ENCODE measurements at regions not wholly inside any gene's neighbourhood (a gene's known extent, or its start where the extent isn't known, plus 50 kb on each side); places are given as distances from the start of the nearest gene placed in this dataset.

DNA sequence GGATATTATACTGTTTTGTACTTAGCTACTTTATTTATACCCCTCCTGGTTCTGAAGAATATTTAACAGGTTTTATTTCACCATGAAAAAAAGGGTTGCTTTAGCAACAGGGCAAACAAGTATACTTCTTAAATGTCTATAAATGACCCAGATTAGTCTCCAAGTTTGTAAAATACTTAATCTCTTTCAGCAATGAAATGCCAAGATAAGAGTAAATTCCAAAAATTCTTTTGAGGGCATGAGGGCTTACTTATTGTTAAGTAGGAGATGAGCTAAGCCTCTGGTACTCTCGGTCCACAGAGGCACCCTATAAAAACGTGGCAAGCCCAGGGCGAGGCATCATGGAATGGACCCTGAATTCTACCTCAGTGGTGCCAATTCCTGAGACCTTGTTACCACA lies 264.8 kb upstream of the NSMCE3 start:
- TF ChIP-seq, protein P1, sequence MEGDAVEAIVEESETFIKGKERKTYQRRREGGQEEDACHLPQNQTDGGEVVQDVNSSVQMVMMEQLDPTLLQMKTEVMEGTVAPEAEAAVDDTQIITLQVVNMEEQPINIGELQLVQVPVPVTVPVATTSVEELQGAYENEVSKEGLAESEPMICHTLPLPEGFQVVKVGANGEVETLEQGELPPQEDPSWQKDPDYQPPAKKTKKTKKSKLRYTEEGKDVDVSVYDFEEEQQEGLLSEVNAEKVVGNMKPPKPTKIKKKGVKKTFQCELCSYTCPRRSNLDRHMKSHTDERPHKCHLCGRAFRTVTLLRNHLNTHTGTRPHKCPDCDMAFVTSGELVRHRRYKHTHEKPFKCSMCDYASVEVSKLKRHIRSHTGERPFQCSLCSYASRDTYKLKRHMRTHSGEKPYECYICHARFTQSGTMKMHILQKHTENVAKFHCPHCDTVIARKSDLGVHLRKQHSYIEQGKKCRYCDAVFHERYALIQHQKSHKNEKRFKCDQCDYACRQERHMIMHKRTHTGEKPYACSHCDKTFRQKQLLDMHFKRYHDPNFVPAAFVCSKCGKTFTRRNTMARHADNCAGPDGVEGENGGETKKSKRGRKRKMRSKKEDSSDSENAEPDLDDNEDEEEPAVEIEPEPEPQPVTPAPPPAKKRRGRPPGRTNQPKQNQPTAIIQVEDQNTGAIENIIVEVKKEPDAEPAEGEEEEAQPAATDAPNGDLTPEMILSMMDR (IDR thresholded peaks at IDR 0.05) = no peak
- TF ChIP-seq POLR2A (IDR thresholded peaks at IDR 0.05; ENCODE audit: low read length) (no peak), SREBF2 (IDR thresholded peaks at IDR 0.05) (no peak), CEBPB (IDR thresholded peaks at IDR 0.05) (no peak)
- TF ChIP-seq, protein P2, sequence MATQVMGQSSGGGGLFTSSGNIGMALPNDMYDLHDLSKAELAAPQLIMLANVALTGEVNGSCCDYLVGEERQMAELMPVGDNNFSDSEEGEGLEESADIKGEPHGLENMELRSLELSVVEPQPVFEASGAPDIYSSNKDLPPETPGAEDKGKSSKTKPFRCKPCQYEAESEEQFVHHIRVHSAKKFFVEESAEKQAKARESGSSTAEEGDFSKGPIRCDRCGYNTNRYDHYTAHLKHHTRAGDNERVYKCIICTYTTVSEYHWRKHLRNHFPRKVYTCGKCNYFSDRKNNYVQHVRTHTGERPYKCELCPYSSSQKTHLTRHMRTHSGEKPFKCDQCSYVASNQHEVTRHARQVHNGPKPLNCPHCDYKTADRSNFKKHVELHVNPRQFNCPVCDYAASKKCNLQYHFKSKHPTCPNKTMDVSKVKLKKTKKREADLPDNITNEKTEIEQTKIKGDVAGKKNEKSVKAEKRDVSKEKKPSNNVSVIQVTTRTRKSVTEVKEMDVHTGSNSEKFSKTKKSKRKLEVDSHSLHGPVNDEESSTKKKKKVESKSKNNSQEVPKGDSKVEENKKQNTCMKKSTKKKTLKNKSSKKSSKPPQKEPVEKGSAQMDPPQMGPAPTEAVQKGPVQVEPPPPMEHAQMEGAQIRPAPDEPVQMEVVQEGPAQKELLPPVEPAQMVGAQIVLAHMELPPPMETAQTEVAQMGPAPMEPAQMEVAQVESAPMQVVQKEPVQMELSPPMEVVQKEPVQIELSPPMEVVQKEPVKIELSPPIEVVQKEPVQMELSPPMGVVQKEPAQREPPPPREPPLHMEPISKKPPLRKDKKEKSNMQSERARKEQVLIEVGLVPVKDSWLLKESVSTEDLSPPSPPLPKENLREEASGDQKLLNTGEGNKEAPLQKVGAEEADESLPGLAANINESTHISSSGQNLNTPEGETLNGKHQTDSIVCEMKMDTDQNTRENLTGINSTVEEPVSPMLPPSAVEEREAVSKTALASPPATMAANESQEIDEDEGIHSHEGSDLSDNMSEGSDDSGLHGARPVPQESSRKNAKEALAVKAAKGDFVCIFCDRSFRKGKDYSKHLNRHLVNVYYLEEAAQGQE (IDR thresholded peaks at IDR 0.05) = no peak
